ENCODE measurements at regions not wholly inside any gene's neighbourhood (a gene's known extent, or its start where the extent isn't known, plus 50 kb on each side); places are given as distances from the start of the nearest gene placed in this dataset.

GRCh38 chr2:38450509-38450908, 73.4 kb upstream of the ATL2 start:
- Histone ChIP-seq H3K4me3 (no peak overlapping the region), H3K9me3 (no peaks in the 10 kb centered on the region), H3K4me1 (peaks cover 0 to 33% (median 15%) of the 10 kb centered on the region in 4 donors), H3K27ac (no peak overlapping the region), H3K27me3 (no peaks in the 10 kb centered on the region), H3K36me3 (no peaks in the 10 kb centered on the region)
- TF ChIP-seq POLR2A (IDR thresholded peaks at IDR 0.05) (no peak), POLR2AphosphoS5 (IDR thresholded peaks at IDR 0.05) (no peak), EP300 (IDR thresholded peaks at IDR 0.05) (no peak)
- TF ChIP-seq, protein P1, sequence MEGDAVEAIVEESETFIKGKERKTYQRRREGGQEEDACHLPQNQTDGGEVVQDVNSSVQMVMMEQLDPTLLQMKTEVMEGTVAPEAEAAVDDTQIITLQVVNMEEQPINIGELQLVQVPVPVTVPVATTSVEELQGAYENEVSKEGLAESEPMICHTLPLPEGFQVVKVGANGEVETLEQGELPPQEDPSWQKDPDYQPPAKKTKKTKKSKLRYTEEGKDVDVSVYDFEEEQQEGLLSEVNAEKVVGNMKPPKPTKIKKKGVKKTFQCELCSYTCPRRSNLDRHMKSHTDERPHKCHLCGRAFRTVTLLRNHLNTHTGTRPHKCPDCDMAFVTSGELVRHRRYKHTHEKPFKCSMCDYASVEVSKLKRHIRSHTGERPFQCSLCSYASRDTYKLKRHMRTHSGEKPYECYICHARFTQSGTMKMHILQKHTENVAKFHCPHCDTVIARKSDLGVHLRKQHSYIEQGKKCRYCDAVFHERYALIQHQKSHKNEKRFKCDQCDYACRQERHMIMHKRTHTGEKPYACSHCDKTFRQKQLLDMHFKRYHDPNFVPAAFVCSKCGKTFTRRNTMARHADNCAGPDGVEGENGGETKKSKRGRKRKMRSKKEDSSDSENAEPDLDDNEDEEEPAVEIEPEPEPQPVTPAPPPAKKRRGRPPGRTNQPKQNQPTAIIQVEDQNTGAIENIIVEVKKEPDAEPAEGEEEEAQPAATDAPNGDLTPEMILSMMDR (IDR thresholded peaks at IDR 0.05) = no peak
- WGBS, 2 donors = 74 to 89% methylated on average over 2 of the region's 2 CpGs
- intact Hi-C loops (cut with DNase I) = no loop called here
- DNase-seq = no peak

DNA sequence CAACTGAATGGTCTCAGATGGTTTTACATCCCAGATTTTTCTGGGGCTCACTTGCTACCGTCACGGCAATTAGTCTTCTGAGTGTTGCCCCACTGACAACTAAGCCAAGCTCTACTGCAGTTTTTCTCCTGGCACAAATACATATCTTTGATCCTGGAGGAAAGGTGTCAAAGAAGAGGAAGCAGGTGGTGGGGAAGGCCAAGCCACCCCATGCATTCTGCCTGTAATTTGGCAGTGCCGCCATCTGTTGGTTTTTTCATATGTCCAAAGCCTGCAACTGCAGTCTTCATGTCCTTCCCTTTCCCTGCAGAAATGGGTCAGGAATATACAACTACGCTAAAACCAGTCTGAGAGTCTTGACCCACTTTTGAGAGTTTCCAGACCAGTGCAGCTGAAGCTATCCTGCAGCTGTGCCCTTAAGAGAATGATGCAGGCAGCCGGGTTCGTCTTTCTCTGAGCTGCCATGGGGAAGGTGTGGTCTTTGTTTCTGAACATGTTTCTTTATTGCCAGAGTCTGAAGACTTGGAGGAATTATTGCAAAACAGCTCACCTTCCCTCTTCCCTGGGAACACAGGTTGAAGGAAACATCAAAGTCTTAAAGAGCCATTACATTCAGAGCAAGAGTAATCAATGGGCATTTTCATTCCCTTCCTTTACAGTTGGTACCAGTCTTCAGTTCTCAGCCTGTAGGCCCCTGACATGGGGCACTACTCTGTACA, 71.8 kb upstream of the ATL2 start:
- H3K27ac ChIP-seq = peak overlapping the region in 2 of 4 donors; percentile 65 to 70
- H3K36me3 ChIP-seq = no peaks in the 10 kb centered on the region
- no peak for DNase-seq
- TF ChIP-seq POLR2AphosphoS5 (IDR thresholded peaks at IDR 0.05) = no peak
- no peak for TF ChIP-seq POLR2A (IDR thresholded peaks at IDR 0.05)
- TF ChIP-seq EP300 (IDR thresholded peaks at IDR 0.05) = no peak
- TF ChIP-seq, protein P1 (IDR thresholded peaks at IDR 0.05) = no peak
- no peaks in the 10 kb centered on the region for H3K27me3 ChIP-seq
- intact Hi-C loops (cut with DNase I) = no loop called here
- 70 to 86% methylated on average over 6 of the region's 6 CpGs for WGBS, 2 donors
- H3K4me3 ChIP-seq = no peak overlapping the region
- peaks cover 0 to 45% (median 26%) of the 10 kb centered on the region in 4 donors for H3K4me1 ChIP-seq
- H3K9me3 ChIP-seq = no peaks in the 10 kb centered on the region

DNA sequence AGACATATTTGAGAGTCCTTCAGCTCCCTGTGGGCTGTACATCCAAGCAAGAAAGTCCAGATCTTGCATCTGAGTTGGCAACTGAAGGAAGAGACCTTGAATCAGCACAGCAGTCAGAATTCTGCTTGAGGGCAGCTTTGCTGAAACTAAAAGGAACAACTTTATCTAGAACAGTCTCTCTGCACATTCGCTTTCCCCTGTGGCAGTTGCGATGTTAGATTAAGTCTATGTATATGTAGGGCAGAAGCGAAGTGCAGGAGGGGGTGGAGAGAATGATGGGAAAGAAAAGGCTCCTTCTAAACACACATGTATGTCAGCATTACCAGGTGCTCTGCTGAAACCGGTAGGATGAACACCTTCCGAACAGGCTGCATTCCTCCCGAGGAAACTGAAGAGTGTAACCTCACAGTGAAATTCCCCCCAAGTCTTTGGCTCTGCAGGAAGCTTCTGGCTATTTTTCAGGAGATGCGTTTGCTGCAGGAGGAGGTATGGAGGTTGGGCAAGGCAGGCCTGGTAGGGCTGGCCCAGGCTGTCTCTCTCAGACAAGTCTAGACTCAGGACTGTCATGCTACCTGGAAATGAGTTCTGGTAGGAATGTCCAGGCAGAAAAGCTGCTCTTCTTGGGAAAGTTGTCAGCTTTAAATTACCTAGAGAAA, 70.0 kb upstream of the ATL2 start:
- peak overlapping the region; percentile 59 to 70 (median 64) for H3K27ac ChIP-seq
- H3K4me3 ChIP-seq = no peak overlapping the region
- H3K4me1 ChIP-seq = peaks cover 0 to 63% (median 44%) of the 10 kb centered on the region in 4 donors
- TF ChIP-seq POLR2AphosphoS5 (IDR thresholded peaks at IDR 0.05) (no peak), POLR2A (IDR thresholded peaks at IDR 0.05) (no peak), EP300 (IDR thresholded peaks at IDR 0.05) (no peak)
- TF ChIP-seq, protein P1 (IDR thresholded peaks at IDR 0.05) = no peak
- H3K9me3 ChIP-seq = no peaks in the 10 kb centered on the region
- intact Hi-C loops (cut with DNase I) = no loop called here
- no peaks in the 10 kb centered on the region for H3K36me3 ChIP-seq
- 81 to 85% methylated on average over 7 of the region's 7 CpGs for WGBS, 2 donors
- H3K27me3 ChIP-seq = no peaks in the 10 kb centered on the region
- DNase-seq = no peak

DNA sequence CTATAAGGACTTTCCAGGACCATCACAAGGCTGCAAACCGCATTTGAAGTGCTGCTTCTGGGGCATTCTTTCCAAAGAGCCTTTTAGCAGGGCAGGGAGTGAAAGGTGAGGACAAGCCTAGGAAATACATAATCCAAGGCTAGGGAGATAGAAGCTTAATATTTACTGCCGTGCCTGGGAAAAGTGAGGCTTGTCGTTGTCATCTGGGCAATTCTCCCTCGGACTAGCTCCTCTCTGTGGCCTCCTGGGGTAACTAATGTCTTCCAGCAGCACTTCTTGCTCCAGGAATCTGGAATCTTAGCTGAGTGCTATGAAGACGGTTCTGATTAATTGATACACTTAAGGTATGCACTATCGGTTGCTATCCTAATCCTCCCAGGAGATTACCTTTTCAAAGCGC, 69.3 kb upstream of the ATL2 start:
- Histone ChIP-seq H3K36me3 (no peaks in the 10 kb centered on the region), H3K9me3 (no peaks in the 10 kb centered on the region), H3K4me1 (peaks cover 0 to 69% (median 50%) of the 10 kb centered on the region in 4 donors), H3K27me3 (no peaks in the 10 kb centered on the region), H3K4me3 (no peak overlapping the region), H3K27ac (peak overlapping the region; percentile 59 to 70 (median 64))
- WGBS, 2 donors = 61 to 68% methylated on average over 7 of the region's 7 CpGs
- no peak for DNase-seq
- TF ChIP-seq POLR2A (IDR thresholded peaks at IDR 0.05) = no peak
- intact Hi-C loops (cut with DNase I) = no loop called here

DNA sequence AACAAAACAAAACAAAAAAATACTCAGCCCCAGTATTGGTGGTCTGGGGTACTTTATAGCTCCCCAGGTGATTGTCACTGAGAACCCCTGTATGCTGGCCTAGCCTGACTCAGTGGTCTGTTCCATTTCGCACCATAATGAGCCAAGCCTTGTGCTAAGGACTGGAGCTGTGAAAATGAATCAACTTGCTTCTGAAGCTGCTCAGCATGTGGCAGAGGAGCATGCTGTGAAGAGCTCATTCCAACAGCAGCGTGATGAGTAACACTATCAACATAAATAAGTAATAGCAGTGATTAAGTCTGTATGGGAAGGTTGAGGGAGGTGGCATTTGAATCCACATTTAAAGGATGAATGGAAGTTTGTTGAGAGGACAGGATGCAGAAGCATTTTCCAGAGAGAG, 67.2 kb upstream of the ATL2 start:
- no peaks in the 10 kb centered on the region for H3K27me3 ChIP-seq
- H3K4me3 ChIP-seq = no peak overlapping the region
- H3K27ac ChIP-seq = peak overlapping the region; percentile 70 to 81 (median 78)
- no peaks in the 10 kb centered on the region for H3K36me3 ChIP-seq
- H3K9me3 ChIP-seq = no peaks in the 10 kb centered on the region
- intact Hi-C loops (cut with DNase I) = no loop called here
- 80 to 91% methylated on average over 2 of the region's 2 CpGs for WGBS, 2 donors
- TF ChIP-seq, protein P1 (IDR thresholded peaks at IDR 0.05) = no peak
- peak in 1 of 4 donors; percentile 30 for TF ChIP-seq POLR2AphosphoS5 (IDR thresholded peaks at IDR 0.05)
- DNase-seq = no peak
- peaks cover 0 to 87% (median 59%) of the 10 kb centered on the region in 4 donors for H3K4me1 ChIP-seq

Data from sigmoid colon (tissue), 6 donors.